Dermis blood vessel endothelial cell (primary cell): ENCODE measurements at regions not wholly inside any gene's neighbourhood (a gene's known extent, or its start where the extent isn't known, plus 50 kb on each side); places are given as distances from the start of the nearest gene placed in this dataset.
"Not testable (repeated sequence)": the region's sequence is repeated elsewhere in the genome, so short reads cannot be mapped to it uniquely, and the experiment has no call there.

Source experiments
- DNase-seq: peaks from one replicate; pipeline ENCODE4 v3.0.0; 2010

- no peak for DNase-seq
Observed at GRCh38 chr3:5766848-5767247, 579.3 kb downstream of the EDEM1 start.

DNA sequence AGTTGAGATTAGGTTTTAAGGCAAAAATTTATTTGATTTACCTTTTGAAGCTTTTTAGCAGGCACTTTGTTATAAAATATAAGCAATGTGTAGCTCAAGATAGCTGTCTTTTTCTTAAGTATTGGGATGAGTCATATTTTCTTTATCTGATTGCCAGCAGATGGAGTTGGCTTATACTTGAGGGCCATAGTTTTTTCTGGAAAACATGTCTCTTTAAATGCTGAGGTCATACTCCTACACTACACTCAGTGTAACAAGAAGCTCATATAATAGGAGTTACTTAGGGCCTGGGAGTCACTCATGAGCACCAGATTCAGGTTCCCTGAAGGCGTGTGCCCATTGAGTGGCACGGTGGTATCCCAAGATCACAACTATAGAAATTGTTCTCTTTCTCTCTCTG is 579.8 kb downstream of the EDEM1 start:
- DNase-seq: no peak

GRCh38 chr3:5768281-5768945 is 580.9 kb downstream of the EDEM1 start:
- DNase-seq: no peak

DNA sequence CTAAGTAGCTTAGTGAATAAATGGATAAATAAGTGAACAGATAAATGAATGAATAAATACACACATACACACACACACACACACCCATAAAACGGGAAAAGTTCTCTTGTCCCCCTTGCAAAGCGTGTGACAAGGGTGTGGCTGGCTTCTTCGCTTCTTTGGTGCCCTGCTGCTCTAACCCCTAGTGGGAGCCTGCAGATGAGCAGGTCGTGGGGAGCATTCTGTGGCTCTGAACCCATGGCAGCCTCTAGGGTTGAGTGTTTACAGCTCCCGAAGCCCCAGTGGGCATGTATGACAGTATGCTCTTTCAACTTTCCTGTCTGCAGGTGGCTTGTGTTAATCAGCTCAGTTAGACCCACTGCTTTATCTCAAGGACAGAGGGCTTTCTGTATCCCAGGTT is 582.3 kb downstream of the EDEM1 start:
- DNase-seq: no peak

DNA sequence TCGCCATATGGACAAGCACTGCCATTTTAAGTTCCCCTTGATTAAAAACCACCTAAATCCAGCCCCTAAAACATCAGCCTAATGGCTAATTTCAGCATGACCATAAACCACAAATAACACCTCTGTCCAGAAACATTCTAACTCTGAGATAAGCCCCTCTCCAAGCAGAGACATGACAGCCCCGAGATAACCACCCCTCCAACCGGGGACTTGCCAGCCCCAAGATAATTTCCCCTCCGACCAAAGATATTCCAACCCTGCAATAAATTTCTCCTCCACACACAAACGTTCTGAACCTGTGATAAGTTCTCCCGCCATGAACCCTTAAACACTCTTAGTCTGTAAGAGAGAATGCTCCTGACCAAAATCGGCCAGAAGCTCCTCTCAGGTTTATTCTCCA is 586.8 kb downstream of the EDEM1 start:
- DNase-seq: no peak

- DNase-seq: not testable (repeated sequence)
Observed at GRCh38 chr3:5775100-5775499, 587.6 kb downstream of the EDEM1 start.

DNA sequence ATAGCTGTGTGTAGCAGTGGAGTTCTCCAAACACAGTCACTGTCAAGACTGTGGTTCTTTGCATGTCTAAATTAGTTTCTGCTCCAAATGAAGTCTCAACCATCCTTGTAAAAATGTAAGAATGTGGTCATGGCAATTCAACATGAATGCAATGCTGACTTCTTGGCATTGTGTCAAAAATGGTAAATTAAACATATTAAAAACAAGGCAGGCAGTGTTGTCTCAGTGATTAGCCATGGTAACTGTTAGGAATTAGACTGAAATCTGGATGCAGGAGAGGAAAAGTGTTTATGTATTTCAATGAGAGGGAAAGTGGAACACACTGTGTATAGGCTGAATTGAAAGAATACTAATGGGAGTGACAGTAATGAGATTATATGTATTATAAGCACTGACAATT is 597.2 kb downstream of the EDEM1 start:
- no peak for DNase-seq

DNA sequence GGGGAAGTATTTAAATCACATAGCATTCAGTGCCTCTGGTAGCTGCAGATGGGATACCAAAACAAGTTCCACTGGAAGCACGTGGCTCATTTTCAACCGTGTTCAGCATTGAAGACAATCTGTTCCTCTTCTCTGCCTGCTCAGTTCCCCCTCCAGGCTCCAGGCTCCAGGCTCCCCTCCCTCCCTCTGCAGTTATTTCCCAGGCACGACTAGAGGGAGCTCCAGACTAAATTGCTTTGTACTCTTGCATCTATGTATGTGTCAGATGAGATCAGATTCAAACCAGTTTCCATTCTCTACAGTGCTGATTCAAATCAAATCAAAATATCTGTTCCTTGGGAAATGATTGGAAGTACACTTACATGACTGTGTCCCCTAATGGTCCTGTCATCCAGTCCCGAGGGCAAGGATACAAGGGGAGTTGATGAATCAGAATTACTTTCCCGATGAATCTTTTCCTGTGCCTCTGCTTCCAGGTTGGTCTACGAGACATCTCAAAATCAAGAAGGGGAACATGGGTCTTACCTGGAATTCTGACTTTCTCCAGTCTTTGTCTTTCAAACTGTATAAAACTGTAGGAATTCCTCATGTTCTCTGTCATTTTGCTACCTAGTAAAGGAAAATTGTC is 600.5 kb downstream of the EDEM1 start:
- DNase-seq: no peak

DNA sequence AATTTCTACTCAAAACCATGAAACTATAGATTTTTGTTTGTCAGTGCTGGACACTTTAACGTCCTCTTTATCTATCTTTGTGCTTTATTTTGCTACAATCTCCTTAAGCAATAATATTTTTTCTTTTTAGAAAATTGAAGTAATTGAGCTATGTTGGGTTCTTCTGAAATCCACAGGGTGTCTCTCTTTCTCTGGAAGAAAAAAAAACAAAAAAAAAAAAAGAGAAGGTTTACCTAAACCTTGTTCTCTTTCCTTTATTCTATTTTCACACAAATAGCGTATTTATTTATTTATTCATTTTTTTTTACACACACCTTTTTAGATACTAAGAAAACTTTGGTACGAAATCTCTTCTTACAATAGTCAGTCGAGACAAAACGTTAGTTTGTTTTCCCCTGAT is 601.0 kb downstream of the EDEM1 start:
- DNase-seq: no peak

- no peak for DNase-seq
Observed at GRCh38 chr3:5791558-5791957, 604.1 kb downstream of the EDEM1 start.

DNA sequence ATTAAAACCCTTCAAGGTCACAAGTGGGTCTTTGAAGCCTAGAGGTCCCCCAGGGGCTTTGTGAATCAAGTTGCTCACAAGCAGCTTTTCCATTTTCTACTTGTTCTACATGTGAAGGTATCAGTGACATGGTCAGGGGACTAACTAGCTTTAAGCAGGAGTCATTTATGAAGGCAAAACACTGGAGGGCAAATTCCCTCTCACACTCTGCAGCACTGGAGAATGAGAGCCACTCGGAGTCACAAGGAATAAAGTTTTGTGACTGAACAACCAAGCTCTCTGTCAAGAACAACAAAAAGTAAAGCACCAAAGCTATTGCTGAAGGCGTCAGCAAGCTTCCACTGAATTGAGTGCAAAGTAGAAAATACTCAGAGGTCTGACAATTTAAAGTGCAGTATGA is 609.0 kb downstream of the EDEM1 start:
- no peak for DNase-seq

DNA sequence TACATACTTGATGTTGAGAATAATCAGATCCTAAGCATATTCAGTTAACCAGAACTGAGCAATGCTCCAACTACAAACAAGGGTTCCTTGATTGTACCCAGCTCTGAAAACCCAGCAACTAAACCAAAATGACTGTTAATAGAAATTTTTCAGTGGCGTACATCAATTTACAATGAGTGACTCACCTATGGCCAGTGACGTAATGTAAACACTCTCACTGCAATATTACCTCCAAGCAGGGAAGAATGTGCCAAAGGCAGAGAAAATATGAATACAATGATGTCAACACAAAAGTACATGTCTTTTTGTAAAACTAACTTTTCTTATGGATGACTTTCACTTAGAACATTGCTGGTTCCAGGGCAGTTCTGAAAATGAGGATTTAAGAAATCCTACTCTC is 611.3 kb downstream of the EDEM1 start:
- no peak for DNase-seq

DNA sequence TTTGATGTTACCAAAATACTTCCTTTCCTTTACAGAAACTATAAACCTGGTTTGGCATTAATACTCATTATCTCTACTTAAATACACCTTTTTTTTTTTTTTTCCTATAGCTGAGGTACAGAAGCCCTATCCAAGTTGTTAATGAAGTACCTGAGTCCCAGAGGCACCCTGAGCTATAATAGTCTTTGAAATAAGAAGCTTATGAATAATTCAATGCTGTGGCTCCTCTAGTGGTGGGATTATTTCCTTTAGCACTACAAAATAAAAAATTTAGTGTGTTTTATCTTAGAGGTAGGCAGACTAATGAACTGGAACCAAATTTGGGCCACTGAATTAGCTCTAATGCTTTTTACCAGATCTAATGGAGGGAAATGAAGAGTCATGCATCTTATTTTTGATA is 611.9 kb downstream of the EDEM1 start:
- no peak for DNase-seq

DNA sequence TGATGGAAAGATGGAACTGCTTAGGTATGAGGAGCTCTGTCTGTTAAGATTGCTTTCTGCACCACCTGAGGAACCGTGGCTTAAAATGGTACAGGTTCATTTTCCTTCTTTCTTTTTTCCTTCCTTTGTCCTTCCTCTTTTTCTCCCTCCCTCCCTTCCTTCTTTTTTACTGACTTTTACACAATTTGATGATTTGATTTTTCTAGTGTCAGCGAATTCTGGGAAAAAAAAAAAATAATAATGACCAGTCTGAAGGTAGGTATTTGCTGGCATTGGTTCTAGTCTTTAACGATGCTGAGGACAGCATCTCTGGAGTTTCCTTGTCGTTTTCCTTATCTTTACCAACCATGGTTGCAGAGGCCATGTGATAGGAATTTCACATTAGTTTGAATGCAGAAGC is 613.5 kb downstream of the EDEM1 start:
- DNase-seq: no peak

DNA sequence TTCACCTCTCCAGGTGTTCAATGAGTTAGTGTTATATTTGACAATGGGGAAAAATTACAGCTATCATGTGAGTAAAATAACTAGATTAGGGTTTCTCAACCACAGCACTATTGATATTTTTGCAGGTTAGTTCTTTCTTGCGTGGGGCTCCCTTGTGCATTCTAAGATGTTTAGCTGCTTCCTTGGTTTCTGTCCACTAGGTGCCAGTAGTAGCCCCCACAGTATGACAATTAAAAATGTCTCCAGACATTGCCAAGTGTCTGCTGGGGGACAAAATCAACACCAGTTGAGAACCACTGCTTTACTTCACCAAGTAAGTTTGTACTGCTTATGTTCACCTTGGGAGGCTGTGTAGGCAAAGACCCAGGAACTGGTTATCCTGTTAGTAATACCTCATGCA is 618.7 kb downstream of the EDEM1 start:
- DNase-seq: no peak

- no peak for DNase-seq
Observed at GRCh38 chr3:5809586-5810246, 622.2 kb downstream of the EDEM1 start.

DNA sequence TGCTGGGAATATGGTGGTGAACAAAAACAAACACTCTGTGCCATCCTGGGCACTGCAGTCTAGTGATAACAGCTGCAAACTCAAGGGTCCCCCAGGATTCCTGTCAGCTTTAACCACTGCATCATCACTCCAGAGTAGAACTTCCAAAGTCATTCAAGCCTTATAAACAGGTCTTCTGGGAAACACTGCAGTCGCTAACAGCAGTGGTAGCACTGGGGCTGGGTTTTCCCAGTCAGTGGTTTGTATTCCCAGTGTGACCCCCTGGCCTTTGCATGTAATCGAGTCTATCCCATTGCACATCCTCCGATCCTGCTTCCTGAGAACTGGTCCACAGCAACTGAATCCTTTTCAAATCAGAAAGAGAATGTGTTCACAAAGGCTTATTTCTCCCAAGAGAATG is 623.5 kb downstream of the EDEM1 start:
- DNase-seq: no peak

GRCh38 chr3:5813521-5813920 is 626.0 kb downstream of the EDEM1 start:
- no peak for DNase-seq

GRCh38 chr3:5822843-5823242 is 635.3 kb downstream of the EDEM1 start:
- no peak for DNase-seq

GRCh38 chr3:5826467-5826866 is 639.0 kb downstream of the EDEM1 start:
- DNase-seq: no peak

DNA sequence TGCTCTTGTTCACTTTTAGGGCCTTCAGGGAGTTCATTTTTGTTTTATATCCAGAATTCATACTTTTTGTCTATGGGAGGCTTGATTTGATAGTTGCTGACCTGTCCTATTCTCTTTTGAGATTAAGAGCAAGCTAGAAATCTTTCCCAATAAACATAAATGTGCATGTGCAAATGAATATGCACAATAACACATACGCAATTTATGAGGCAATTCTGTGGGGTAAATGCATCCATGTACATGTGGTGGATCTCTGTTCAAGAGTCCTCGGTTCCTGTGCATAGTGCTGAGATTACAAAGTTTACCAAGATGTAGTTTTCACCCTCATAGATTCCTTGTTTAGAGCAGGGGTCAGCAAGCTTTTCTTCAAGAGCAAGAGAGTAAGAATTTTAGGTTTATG is 640.7 kb downstream of the EDEM1 start:
- no peak for DNase-seq

- no peak for DNase-seq
Observed at GRCh38 chr3:5840056-5840455, 652.5 kb downstream of the EDEM1 start.

DNA sequence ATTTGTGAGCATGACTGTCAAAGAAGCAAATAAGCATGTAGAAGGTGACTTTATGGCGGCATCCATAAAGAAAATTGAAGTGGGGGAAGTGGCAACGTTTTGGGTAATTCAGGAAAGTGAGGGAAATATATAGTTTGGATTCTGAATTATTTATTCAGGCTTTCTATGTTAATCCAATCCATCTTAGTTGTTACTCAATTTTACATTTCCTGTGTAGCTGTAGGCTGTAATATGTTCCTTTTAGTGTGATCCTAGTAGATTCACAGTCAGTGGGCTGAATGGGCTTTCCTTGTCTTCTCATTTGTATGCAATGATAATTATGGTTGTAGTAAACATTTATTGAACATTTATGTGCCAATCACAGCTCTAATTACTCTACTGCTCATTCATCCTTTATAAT is 654.1 kb downstream of the EDEM1 start:
- no peak for DNase-seq

DNA sequence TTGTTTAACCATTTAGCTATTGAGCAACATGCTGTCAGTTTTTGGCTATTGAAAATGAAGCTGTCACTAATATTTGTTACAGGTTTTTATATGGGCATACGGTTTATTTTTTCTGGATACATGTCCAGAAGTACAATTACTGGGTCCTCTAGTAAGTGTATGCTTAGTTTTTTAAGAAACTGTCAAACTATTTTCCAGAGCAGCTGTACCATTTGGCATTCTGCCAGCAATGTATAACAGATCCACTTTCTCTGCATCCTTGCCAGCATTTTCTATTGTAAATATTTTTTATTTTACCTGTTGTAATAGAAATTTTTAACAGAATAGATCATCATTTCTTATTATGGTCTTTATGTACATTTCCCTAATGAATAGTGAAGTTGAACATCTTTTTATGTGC is 658.8 kb downstream of the EDEM1 start:
- no peak for DNase-seq

- DNase-seq: no peak
Observed at GRCh38 chr3:5861151-5861550, 673.6 kb downstream of the EDEM1 start.
